Natural killer cell (primary cell): ENCODE measurements at regions not wholly inside any gene's neighbourhood (a gene's known extent, or its start where the extent isn't known, plus 50 kb on each side); places are given as distances from the start of the nearest gene placed in this dataset.

ENCODE experiments used
- ATAC-seq, 3 donors: fragments of 150-1000 bp in 2 of 3; fragments of 200-7000 bp in 1 of 3; cut with Tn5 transposase; 1 replicate in 1 of 3; 2 replicates in 2 of 3; pipeline ENCODE4 v1.10.0; 2021; ENCODE audit warnings: mild to moderate bottlenecking in 2 of 3, moderate library complexity in 2 of 3
- DNase-seq, 2 donors: peaks; one replicate each; pipeline versions ENCODE4 v3.0.0 to v3.0.0-alpha.2; 2013 to 2021; ENCODE audit warnings: mixed read lengths in 1 of 2
- H3K27ac ChIP-seq: one replicate; pipeline ENCODE4 v1.5.1; 2013; ENCODE audit warnings: mild to moderate bottlenecking, low read length
- H3K27me3 ChIP-seq: one replicate; pipeline ENCODE4 v1.6.1; 2013; ENCODE audit warnings: low read length; ENCODE audit not compliant: control insufficient read depth, insufficient read depth
- H3K36me3 ChIP-seq: one replicate; pipeline ENCODE4 v1.6.1; 2013; ENCODE audit warnings: low read length; ENCODE audit not compliant: control insufficient read depth, insufficient read depth
- H3K4me1 ChIP-seq: one replicate; pipeline ENCODE4 v1.6.1; 2013; ENCODE audit warnings: low read length; ENCODE audit not compliant: control insufficient read depth, insufficient read depth
- H3K4me3 ChIP-seq: one replicate; pipeline ENCODE4 v1.5.1; 2013; ENCODE audit warnings: low read length
- H3K9me3 ChIP-seq: one replicate; pipeline ENCODE4 v1.6.1; 2013; ENCODE audit warnings: low read length; ENCODE audit not compliant: control insufficient read depth, insufficient read depth
- H3K27ac Mint-ChIP-seq, 2 donors: one replicate each; pipeline ENCODE4 v1.8.0; 2022; ENCODE audit warnings: mild to moderate bottlenecking in 2 of 2, mixed read lengths in 2 of 2, moderate library complexity in 1 of 2
- H3K27me3 Mint-ChIP-seq, 2 donors: one replicate each; pipeline ENCODE4 v1.8.0; 2022; ENCODE audit warnings: low read depth in 2 of 2, mixed read lengths in 2 of 2
- H3K36me3 Mint-ChIP-seq: one replicate; pipeline ENCODE4 v1.8.0; 2022; ENCODE audit warnings: mixed read lengths
- H3K4me1 Mint-ChIP-seq, 2 donors: one replicate each; pipeline ENCODE4 v1.8.0; 2022; ENCODE audit warnings: mixed read lengths in 2 of 2
- H3K4me3 Mint-ChIP-seq: one replicate; pipeline ENCODE4 v1.8.0; 2022; ENCODE audit warnings: mild to moderate bottlenecking, moderate library complexity, mixed read lengths
- H3K9me3 Mint-ChIP-seq, 2 donors: one replicate each; pipeline ENCODE4 v1.8.0; 2022; ENCODE audit warnings: mixed read lengths in 2 of 2
- WGBS: methylation state at CpG from one replicate; pipeline ENCODE4 v1.1.7; 2013; ENCODE audit warnings: missing lambda C conversion rate; ENCODE audit not compliant: insufficient coverage; 5-methylcytosine and 5-hydroxymethylcytosine counted together
- intact Hi-C: fragments of 100-400 bp; cut with micrococcal nuclease; formaldehyde crosslinking; loops from one replicate; pipeline ENCODE4 v1.14.2; 2022
- TF ChIP-seq, protein P1 (sequence below): fragments of 200-600 bp; IDR thresholded peaks from one replicate; pipeline ENCODE4 v1.8.0; 2022; ENCODE audit warnings: antibody characterized with exemption

DNA sequence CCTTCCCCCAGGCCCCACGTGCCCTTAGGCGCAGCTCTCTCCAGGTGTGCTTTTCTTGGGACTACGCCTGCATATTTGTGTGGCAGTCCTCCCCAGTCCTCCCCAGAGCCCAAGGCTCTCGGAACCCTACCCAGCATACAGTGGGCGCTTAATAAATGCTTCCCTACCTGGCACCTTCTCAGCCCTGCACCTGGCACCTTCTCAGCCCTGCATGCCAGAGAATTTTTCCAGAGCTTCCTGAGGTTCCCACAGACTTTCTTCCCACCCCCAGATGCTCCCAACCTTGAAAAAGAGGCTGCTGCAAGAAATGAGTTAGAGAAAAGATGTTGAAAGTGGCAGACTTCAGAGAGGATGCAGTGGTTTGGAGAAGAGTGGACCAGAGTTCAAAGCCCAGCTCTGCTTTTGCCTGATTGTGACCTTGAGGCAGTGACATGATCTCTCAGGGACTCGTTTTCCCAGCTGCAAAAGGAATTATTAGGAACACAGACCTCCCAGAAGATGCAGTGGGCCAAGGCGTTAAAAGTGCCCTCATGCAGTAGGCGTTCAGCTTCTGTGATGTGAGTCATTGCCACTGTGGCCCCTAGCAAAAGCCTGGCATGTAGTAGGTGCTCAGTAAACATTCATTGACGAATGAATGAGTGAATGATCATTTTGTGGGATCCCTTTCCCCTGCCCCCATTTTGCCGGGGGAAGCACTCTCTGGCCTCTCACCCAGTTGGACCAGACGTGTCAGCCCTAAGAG lies 167.2 kb downstream of the PHETA1 start:
- Histone ChIP-seq H3K4me3 (no peak overlapping the region), H3K9me3 (no peaks in the 10 kb centered on the region), H3K4me1 (no peaks in the 10 kb centered on the region), H3K27me3 (no peaks in the 10 kb centered on the region), H3K27ac (no peak overlapping the region), H3K36me3 (no peaks in the 10 kb centered on the region)
- TF ChIP-seq, protein P1, sequence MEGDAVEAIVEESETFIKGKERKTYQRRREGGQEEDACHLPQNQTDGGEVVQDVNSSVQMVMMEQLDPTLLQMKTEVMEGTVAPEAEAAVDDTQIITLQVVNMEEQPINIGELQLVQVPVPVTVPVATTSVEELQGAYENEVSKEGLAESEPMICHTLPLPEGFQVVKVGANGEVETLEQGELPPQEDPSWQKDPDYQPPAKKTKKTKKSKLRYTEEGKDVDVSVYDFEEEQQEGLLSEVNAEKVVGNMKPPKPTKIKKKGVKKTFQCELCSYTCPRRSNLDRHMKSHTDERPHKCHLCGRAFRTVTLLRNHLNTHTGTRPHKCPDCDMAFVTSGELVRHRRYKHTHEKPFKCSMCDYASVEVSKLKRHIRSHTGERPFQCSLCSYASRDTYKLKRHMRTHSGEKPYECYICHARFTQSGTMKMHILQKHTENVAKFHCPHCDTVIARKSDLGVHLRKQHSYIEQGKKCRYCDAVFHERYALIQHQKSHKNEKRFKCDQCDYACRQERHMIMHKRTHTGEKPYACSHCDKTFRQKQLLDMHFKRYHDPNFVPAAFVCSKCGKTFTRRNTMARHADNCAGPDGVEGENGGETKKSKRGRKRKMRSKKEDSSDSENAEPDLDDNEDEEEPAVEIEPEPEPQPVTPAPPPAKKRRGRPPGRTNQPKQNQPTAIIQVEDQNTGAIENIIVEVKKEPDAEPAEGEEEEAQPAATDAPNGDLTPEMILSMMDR, result no peak
- Mint-ChIP-seq H3K27ac (no peak overlapping the region), H3K4me3 (no peak overlapping the region), H3K36me3 (no peaks in the 10 kb centered on the region), H3K9me3 (no peaks in the 10 kb centered on the region), H3K27me3 (peaks cover 9 to 21% of the 10 kb centered on the region in 2 donors), H3K4me1 (no peaks in the 10 kb centered on the region)
- 71% methylated on average over 11 of the region's 11 CpGs for WGBS
- intact Hi-C loops, result no loop called here
- no peak for DNase-seq
- ATAC-seq, result no peak

DNA sequence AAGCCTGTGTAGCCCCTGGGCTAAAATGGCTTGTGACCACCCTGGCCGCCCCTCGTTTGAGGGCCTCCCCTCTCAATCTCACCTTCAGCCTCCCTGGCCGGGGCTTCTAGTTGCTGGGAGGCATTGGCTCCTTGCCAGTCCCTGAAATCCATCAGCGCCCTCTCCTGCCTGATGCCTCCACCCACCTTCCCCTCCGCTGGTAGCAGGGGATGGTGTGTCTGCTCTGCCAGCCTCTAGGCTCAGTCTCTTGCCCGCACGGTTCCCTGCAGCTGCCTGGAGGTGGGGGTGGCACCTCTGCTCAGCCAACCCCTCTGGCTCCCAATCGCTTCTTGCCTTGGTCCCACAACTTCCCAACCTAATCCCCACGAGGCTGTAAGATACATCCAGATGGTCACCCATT lies 167.9 kb downstream of the PHETA1 start:
- no peaks in the 10 kb centered on the region for H3K9me3 Mint-ChIP-seq
- no peaks in the 10 kb centered on the region for H3K9me3 ChIP-seq

DNA sequence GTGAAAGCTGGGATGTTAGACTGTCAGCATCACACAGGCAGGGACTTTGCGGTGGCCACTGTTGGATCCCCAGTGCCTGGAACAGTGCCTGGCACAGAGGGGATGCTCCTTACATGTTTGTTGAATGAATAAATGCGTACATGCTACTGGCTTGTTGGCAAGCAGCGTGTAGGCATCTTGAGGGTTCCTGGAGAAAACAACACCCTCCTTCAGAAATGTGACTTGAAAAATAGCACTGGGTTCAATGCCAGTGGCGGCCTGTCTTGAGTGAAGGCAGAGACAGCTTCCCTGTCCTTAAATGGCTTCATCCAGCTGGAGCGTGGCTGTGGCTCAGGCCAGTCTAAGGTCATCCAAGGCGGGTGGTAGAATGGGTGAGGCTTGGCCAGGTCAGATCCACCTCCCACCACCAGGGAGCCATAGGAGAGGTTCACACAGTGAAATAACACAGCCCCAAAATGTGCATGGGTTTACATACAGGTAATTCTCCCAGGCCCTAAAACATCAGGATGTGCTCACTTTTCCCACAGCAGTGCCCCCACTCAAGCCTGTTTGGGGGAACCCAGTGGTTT lies 171.4 kb downstream of the PHETA1 start:
- H3K4me3 ChIP-seq, result no peak overlapping the region
- DNase-seq (no peak), ATAC-seq (no peak)
- H3K4me1 ChIP-seq, result no peaks in the 10 kb centered on the region
- no peak overlapping the region for H3K4me3 Mint-ChIP-seq
- TF ChIP-seq, protein P1, result no peak
- H3K9me3 Mint-ChIP-seq, result no peaks in the 10 kb centered on the region
- no peak overlapping the region for H3K27ac Mint-ChIP-seq
- H3K27ac ChIP-seq, result no peak overlapping the region
- no peaks in the 10 kb centered on the region for H3K9me3 ChIP-seq
- peaks cover 8 to 26% of the 10 kb centered on the region in 2 donors for H3K27me3 Mint-ChIP-seq
- intact Hi-C loops, result no loop called here
- H3K36me3 ChIP-seq, result no peaks in the 10 kb centered on the region
- no peaks in the 10 kb centered on the region for H3K36me3 Mint-ChIP-seq
- H3K4me1 Mint-ChIP-seq, result no peaks in the 10 kb centered on the region
- WGBS, result 93% methylated on average over 6 of the region's 6 CpGs
- no peaks in the 10 kb centered on the region for H3K27me3 ChIP-seq

More for the DNA sequence above, 167.9 kb downstream of the PHETA1 start:
- Mint-ChIP-seq H3K27ac (no peak overlapping the region), H3K4me1 (no peaks in the 10 kb centered on the region), H3K27me3 (peaks cover 8 to 21% of the 10 kb centered on the region in 2 donors), H3K4me3 (no peak overlapping the region), H3K36me3 (no peaks in the 10 kb centered on the region)
- intact Hi-C loops, result no loop called here
- Histone ChIP-seq H3K27me3 (no peaks in the 10 kb centered on the region), H3K4me1 (no peaks in the 10 kb centered on the region), H3K27ac (no peak overlapping the region), H3K36me3 (no peaks in the 10 kb centered on the region), H3K4me3 (no peak overlapping the region)
- TF ChIP-seq, protein P1, result no peak
- ATAC-seq (no peak), DNase-seq (no peak)
- 62% methylated on average over 9 of the region's 9 CpGs for WGBS
